SK-N-SH (cell line): ENCODE measurements at regions not wholly inside any gene's neighbourhood (a gene's known extent, or its start where the extent isn't known, plus 50 kb on each side); places are given as distances from the start of the nearest gene placed in this dataset.

Experiments used
- CTCF ChIA-PET: fragments of 300-600, 350-600 bp; formaldehyde crosslinking; extraction: SDS; loops from one replicate; lab custom pipeline; 2021; lab: Yijun Ruan, JAX
- POLR2A ChIA-PET: fragments of 350-600 bp; sonication (Branson Sonifier 250); formaldehyde crosslinking; extraction: SDS; loops from one replicate; lab custom pipeline; 2020; ENCODE audit warnings: antibody characterized with exemption, inconsistent platforms; lab: Yijun Ruan, JAX
- DNase-seq: peaks from one replicate; pipeline ENCODE4 v3.0.0; 2012
- H2AFZ ChIP-seq: fragments of 200-600 bp; sonication (generic); 2 replicates; pipeline ENCODE4 v1.8.1; 2016; ENCODE audit warnings: antibody characterized with exemption, mild to moderate bottlenecking, low read depth
- H3F3A ChIP-seq: fragments of 200-600 bp; sonication (generic); replicated peaks from 2 replicates; pipeline ENCODE3; 2016; ENCODE audit warnings: antibody characterized with exemption, mild to moderate bottlenecking; ENCODE audit not compliant: insufficient read depth
- H3K27ac ChIP-seq, 2 experiments: fragments of 200-500 bp in 1 of 2; fragments of 200-600 bp in 1 of 2; sonication (Bioruptor generic) in 1 of 2; sonication (generic), shearing (Covaris generic) in 1 of 2; 2 replicates each; pipeline versions ENCODE4 v1.5.1 to v1.6.1; 2014 to 2016; ENCODE audit warnings: low read depth in 2 of 2, inconsistent platforms in 1 of 2, low read length in 1 of 2, mild to moderate bottlenecking in 1 of 2, mixed read lengths in 1 of 2
- H3K27me3 ChIP-seq: fragments of 200-600 bp; sonication (generic), shearing (Covaris generic); 2 replicates; pipeline ENCODE4 v1.6.1; 2016; ENCODE audit warnings: mixed run types; ENCODE audit not compliant: insufficient read depth
- H3K36me3 ChIP-seq, 2 experiments: fragments of 200-500 bp in 1 of 2; fragments of 200-600 bp in 1 of 2; sonication (Bioruptor generic) in 1 of 2; sonication (generic) in 1 of 2; replicated peaks in 1 of 2; 2 replicates each; pipeline versions ENCODE3 to v1.5.1; 2014 to 2016; ENCODE audit warnings: low read length in 1 of 2, mild to moderate bottlenecking in 1 of 2; ENCODE audit not compliant: insufficient read depth in 2 of 2, control insufficient read depth in 1 of 2
- H3K4me1 ChIP-seq, 2 experiments: fragments of 200-500 bp in 1 of 2; fragments of 200-600 bp in 1 of 2; sonication (Bioruptor generic) in 1 of 2; sonication (generic), shearing (Covaris generic) in 1 of 2; 2 replicates each; pipeline versions ENCODE4 v1.5.1 to v1.6.1; 2014 to 2016; ENCODE audit warnings: low read depth in 1 of 2, low read length in 1 of 2, mixed run types in 1 of 2; ENCODE audit not compliant: insufficient read depth in 2 of 2, control insufficient read depth in 1 of 2
- H3K4me2 ChIP-seq: fragments of 200-600 bp; sonication (generic), shearing (Covaris generic); 2 replicates; pipeline ENCODE4 v1.6.1; 2017; ENCODE audit warnings: mixed run types
- H3K4me3 ChIP-seq, 2 experiments: fragments of 200-500 bp in 1 of 2; fragments of 200-600 bp in 1 of 2; sonication (Bioruptor generic) in 1 of 2; sonication (generic), shearing (Covaris generic) in 1 of 2; 2 replicates each; pipeline versions ENCODE4 v1.5.1 to v1.8.1; 2014 to 2016; ENCODE audit warnings: low read depth in 2 of 2, inconsistent platforms in 1 of 2, low read length in 1 of 2, mild to moderate bottlenecking in 1 of 2, mixed read lengths in 1 of 2, moderate library complexity in 1 of 2
- H3K79me2 ChIP-seq: fragments of 200-600 bp; sonication (generic); 2 replicates; pipeline ENCODE4 v1.8.1; 2017; ENCODE audit warnings: mild to moderate bottlenecking; ENCODE audit not compliant: insufficient read depth
- H3K9ac ChIP-seq: fragments of 200-600 bp; sonication (generic); 2 replicates; pipeline ENCODE4 v1.6.1; 2017; ENCODE audit warnings: mixed run types
- H3K9me2 ChIP-seq: fragments of 200-600 bp; sonication (generic); 2 replicates; pipeline ENCODE4 v1.6.1; 2017; ENCODE audit warnings: mixed run types
- H3K9me3 ChIP-seq: fragments of 200-600 bp; sonication (generic); 2 replicates; pipeline ENCODE4 v1.6.1; 2017; ENCODE audit warnings: mixed run types, mild to moderate bottlenecking, moderate library complexity
- H4K20me1 ChIP-seq: fragments of 200-600 bp; sonication (generic); 2 replicates; pipeline ENCODE4 v1.6.1; 2017; ENCODE audit warnings: mild to moderate bottlenecking, mixed run types; ENCODE audit not compliant: insufficient read depth
- ELF1 ChIP-seq: IDR thresholded peaks from 2 replicates; pipeline ENCODE4 v1.4.0; 2012
- EP300 ChIP-seq, 2 experiments: IDR thresholded peaks; 2 replicates each; pipeline versions ENCODE4 v1.4.0 to v1.6.1; 2012; ENCODE audit warnings: borderline replicate concordance in 1 of 2, low read depth in 1 of 2, low read length in 1 of 2
- GATA2 ChIP-seq: sonication (generic); formaldehyde crosslinking; IDR thresholded peaks from 2 replicates; pipeline ENCODE4 v1.5.0; 2020; ENCODE audit warnings: mild to moderate bottlenecking, missing genetic modification reagents
- JUND ChIP-seq: IDR thresholded peaks from 2 replicates; pipeline ENCODE4 v1.4.0; 2012
- MEF2A ChIP-seq: IDR thresholded peaks from 2 replicates; pipeline ENCODE4 v1.4.0; 2012; ENCODE audit warnings: low read depth, borderline replicate concordance
- NRF1 ChIP-seq: IDR thresholded peaks from 2 replicates; pipeline ENCODE4 v1.6.1; 2012; ENCODE audit warnings: low read depth, mild to moderate bottlenecking, low read length
- RAD21 ChIP-seq: IDR thresholded peaks from 2 replicates; pipeline ENCODE4 v1.6.1; 2012; ENCODE audit warnings: mild to moderate bottlenecking, low read length
- RCOR1 ChIP-seq: fragments of 150-350 bp; IDR thresholded peaks from 2 replicates; pipeline ENCODE4 v1.6.1; 2017; ENCODE audit warnings: antibody characterized with exemption, low read length
- RFX5 ChIP-seq: IDR thresholded peaks from 2 replicates; pipeline ENCODE4 v1.6.1; 2012; ENCODE audit warnings: mild to moderate bottlenecking, improper control_type of control experiment, low read length
- RXRA ChIP-seq: IDR thresholded peaks from 2 replicates; pipeline ENCODE4 v1.4.0; 2012; ENCODE audit warnings: low read depth, mild to moderate bottlenecking, borderline replicate concordance
- SIN3A ChIP-seq: IDR thresholded peaks from 2 replicates; pipeline ENCODE4 v1.6.1; 2012; ENCODE audit warnings: low read depth, mild to moderate bottlenecking, low read length, moderate library complexity, borderline replicate concordance
- TAF1 ChIP-seq: IDR thresholded peaks from 2 replicates; pipeline ENCODE4 v1.6.1; 2012; ENCODE audit warnings: low read depth, mild to moderate bottlenecking, low read length, moderate library complexity, borderline replicate concordance
- TCF12 ChIP-seq: IDR thresholded peaks from 2 replicates; pipeline ENCODE4 v1.4.0; 2012
- YY1 ChIP-seq: IDR thresholded peaks from 2 replicates; pipeline ENCODE4 v1.4.0; 2012; ENCODE audit warnings: low read depth, mild to moderate bottlenecking
- TF ChIP-seq, protein P1 (sequence below): fragments of 150-350 bp; IDR thresholded peaks from 2 replicates; pipeline ENCODE4 v1.6.1; 2016; ENCODE audit warnings: mild to moderate bottlenecking, low read depth, low read length
- TF ChIP-seq, protein P2 (sequence below): IDR thresholded peaks from 2 replicates; pipeline ENCODE4 v1.6.1; 2012; ENCODE audit warnings: mild to moderate bottlenecking, low read depth, low read length, moderate library complexity
- TF ChIP-seq, protein P3 (sequence below): IDR thresholded peaks from 2 replicates; pipeline ENCODE4 v1.4.0; 2012; ENCODE audit warnings: low read depth, borderline replicate concordance

DNA sequence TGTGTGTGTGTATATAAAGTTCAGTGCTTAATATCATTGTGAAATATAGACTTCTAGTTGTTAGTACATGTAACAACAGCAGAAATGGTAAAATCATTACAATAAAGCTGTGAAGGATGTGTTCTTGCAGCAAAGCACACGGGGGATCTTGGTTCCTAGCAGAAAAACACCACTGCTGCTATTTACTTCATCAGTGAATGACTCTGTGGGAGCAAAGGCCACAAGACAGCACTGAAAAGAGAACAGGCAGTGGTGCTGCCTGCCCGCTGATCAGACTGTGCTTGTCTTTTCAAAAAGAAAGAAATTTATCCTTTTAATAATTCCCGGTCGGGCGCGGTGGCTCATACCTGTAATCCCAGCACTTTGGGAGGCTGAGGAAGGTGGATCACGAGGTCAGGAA is 689.9 kb upstream of the CITED2 start (continued):
- TF ChIP-seq YY1 (no peak), GATA2 (CRISPR knock-in tag) (no peak), RXRA (no peak), NRF1 (no peak)
- TF ChIP-seq, protein P1, sequence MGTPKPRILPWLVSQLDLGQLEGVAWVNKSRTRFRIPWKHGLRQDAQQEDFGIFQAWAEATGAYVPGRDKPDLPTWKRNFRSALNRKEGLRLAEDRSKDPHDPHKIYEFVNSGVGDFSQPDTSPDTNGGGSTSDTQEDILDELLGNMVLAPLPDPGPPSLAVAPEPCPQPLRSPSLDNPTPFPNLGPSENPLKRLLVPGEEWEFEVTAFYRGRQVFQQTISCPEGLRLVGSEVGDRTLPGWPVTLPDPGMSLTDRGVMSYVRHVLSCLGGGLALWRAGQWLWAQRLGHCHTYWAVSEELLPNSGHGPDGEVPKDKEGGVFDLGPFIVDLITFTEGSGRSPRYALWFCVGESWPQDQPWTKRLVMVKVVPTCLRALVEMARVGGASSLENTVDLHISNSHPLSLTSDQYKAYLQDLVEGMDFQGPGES = no peak
- TF ChIP-seq, protein P2, sequence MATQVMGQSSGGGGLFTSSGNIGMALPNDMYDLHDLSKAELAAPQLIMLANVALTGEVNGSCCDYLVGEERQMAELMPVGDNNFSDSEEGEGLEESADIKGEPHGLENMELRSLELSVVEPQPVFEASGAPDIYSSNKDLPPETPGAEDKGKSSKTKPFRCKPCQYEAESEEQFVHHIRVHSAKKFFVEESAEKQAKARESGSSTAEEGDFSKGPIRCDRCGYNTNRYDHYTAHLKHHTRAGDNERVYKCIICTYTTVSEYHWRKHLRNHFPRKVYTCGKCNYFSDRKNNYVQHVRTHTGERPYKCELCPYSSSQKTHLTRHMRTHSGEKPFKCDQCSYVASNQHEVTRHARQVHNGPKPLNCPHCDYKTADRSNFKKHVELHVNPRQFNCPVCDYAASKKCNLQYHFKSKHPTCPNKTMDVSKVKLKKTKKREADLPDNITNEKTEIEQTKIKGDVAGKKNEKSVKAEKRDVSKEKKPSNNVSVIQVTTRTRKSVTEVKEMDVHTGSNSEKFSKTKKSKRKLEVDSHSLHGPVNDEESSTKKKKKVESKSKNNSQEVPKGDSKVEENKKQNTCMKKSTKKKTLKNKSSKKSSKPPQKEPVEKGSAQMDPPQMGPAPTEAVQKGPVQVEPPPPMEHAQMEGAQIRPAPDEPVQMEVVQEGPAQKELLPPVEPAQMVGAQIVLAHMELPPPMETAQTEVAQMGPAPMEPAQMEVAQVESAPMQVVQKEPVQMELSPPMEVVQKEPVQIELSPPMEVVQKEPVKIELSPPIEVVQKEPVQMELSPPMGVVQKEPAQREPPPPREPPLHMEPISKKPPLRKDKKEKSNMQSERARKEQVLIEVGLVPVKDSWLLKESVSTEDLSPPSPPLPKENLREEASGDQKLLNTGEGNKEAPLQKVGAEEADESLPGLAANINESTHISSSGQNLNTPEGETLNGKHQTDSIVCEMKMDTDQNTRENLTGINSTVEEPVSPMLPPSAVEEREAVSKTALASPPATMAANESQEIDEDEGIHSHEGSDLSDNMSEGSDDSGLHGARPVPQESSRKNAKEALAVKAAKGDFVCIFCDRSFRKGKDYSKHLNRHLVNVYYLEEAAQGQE = no peak

DNA sequence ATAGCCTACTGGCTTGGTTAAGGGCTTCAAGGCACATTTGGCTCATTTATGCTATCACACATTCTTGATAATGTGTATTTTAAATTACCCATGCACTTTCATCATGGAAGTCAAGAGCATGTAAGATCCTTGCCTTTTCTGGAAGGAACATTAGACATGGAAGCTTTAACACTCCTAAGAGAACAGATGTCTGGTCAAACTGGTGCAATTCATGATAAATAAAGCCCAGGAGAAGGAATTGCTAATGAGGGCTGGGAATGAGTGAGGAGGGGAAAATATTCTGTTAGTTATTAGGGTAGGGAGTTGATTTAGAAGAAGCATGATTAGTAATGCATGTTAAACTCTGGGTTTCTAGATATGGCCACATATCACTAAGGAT is 688.6 kb upstream of the CITED2 start:
- DNase-seq = no peak

More for the DNA sequence above, 688.6 kb upstream of the CITED2 start:
- Histone ChIP-seq H3K36me3 (no peaks in the 10 kb centered on the region), H3K9me2 (no peaks in the 10 kb centered on the region), H3K79me2 (no peaks in the 10 kb centered on the region), H3K4me1 (peaks cover 6 to 25% of the 10 kb centered on the region in 2 experiments), H3K9me3 (no peaks in the 10 kb centered on the region), H3K27ac (peak overlapping the region; percentile 90), H4K20me1 (no peaks in the 10 kb centered on the region), H2AFZ (no peak overlapping the region; the same call in 1 of the 2 replicates), H3F3A (peaks cover 38% of the 10 kb centered on the region), H3K4me2 (peak overlapping the region; percentile 67), H3K9ac (peak overlapping the region; percentile 65), H3K4me3 (peak overlapping the region in 1 of 2 experiments; percentile 5; a peak in 1 of 4 replicates), H3K27me3 (no peaks in the 10 kb centered on the region)
- POLR2A ChIA-PET = no interaction called here
- TF ChIP-seq, protein P1 = no peak
- TF ChIP-seq MEF2A (no peak), RAD21 (no peak), EP300 (IDR thresholded peaks at IDR 0.05; ENCODE audit: borderline replicate concordance in 1 of 2, low read depth in 1 of 2, low read length in 1 of 2) (no peak), RFX5 (no peak), RCOR1 (no peak), ELF1 (no peak), YY1 (no peak), SIN3A (no peak), TAF1 (no peak), JUND (no peak), TCF12 (no peak)
- TF ChIP-seq, protein P3, sequence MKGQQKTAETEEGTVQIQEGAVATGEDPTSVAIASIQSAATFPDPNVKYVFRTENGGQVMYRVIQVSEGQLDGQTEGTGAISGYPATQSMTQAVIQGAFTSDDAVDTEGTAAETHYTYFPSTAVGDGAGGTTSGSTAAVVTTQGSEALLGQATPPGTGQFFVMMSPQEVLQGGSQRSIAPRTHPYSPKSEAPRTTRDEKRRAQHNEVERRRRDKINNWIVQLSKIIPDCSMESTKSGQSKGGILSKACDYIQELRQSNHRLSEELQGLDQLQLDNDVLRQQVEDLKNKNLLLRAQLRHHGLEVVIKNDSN = no peak
- CTCF ChIA-PET = no interaction called here
